ENCODE measurements at regions not wholly inside any gene's neighbourhood (a gene's known extent, or its start where the extent isn't known, plus 50 kb on each side); places are given as distances from the start of the nearest gene placed in this dataset.

GRCh38 chr12:4849795-4850345 is 59.8 kb upstream of the KCNA1 start:
- DNase-seq, result no peak
- Mint-ChIP-seq H3K4me1 (peaks cover 5 to 7% of the 10 kb centered on the region in 2 donors), H3K27ac (no peak overlapping the region), H3K9me3 (no peaks in the 10 kb centered on the region), H3K36me3 (peaks cover 2 to 4% of the 10 kb centered on the region in 2 donors), H3K4me3 (no peak overlapping the region), H3K27me3 (peaks cover 4 to 6% of the 10 kb centered on the region in 2 donors)
- no peak for ATAC-seq (replicated peaks)

- H3K4me3 Mint-ChIP-seq, result no peak overlapping the region
- DNase-seq, result no peak
- H3K27me3 Mint-ChIP-seq, result peaks cover 4 to 6% of the 10 kb centered on the region in 2 donors
- ATAC-seq (replicated peaks), result no peak
- H3K27ac Mint-ChIP-seq, result peak overlapping the region; percentile 28
- peaks cover 2 to 4% of the 10 kb centered on the region in 2 donors for H3K36me3 Mint-ChIP-seq
- no peaks in the 10 kb centered on the region for H3K9me3 Mint-ChIP-seq
- peaks cover 10 to 16% of the 10 kb centered on the region in 2 donors for H3K4me1 Mint-ChIP-seq
Observed at GRCh38 chr12:4850857-4851380, 58.8 kb upstream of the KCNA1 start.

GRCh38 chr12:4852308-4852707 is 57.4 kb upstream of the KCNA1 start:
- DNase-seq (no peak), ATAC-seq (replicated peaks) (no peak)
- Mint-ChIP-seq H3K27me3 (peaks cover 6 to 7% of the 10 kb centered on the region in 2 donors), H3K4me3 (no peak overlapping the region), H3K4me1 (peaks cover 10 to 15% of the 10 kb centered on the region in 2 donors), H3K9me3 (no peaks in the 10 kb centered on the region), H3K27ac (no peak overlapping the region), H3K36me3 (peaks cover under 1 to 1% of the 10 kb centered on the region in 2 donors)

- H3K4me1 Mint-ChIP-seq, result peaks cover 14 to 17% of the 10 kb centered on the region in 2 donors
- no peaks in the 10 kb centered on the region for H3K36me3 Mint-ChIP-seq
- DNase-seq (no peak), ATAC-seq (replicated peaks) (no peak)
- no peaks in the 10 kb centered on the region for H3K9me3 Mint-ChIP-seq
- peaks cover 9 to 10% of the 10 kb centered on the region in 2 donors for H3K27me3 Mint-ChIP-seq
- H3K4me3 Mint-ChIP-seq, result no peak overlapping the region
- H3K27ac Mint-ChIP-seq, result no peak overlapping the region
Observed at GRCh38 chr12:4852911-4853310, 56.8 kb upstream of the KCNA1 start.

- H3K4me1 Mint-ChIP-seq, result peaks cover 27 to 29% of the 10 kb centered on the region in 2 donors
- ATAC-seq (replicated peaks), result peak; percentile 78
- peaks cover 23 to 30% of the 10 kb centered on the region in 2 donors for H3K27me3 Mint-ChIP-seq
- peak; percentile 47 for DNase-seq
- H3K4me3 Mint-ChIP-seq, result no peak overlapping the region
- no peaks in the 10 kb centered on the region for H3K36me3 Mint-ChIP-seq
- H3K9me3 Mint-ChIP-seq, result no peaks in the 10 kb centered on the region
- no peak overlapping the region for H3K27ac Mint-ChIP-seq
Observed at GRCh38 chr12:4855121-4855924, 54.4 kb upstream of the KCNA1 start.

- ATAC-seq (replicated peaks), result no peak
- Mint-ChIP-seq H3K4me1 (peaks cover 27 to 29% of the 10 kb centered on the region in 2 donors), H3K27me3 (peaks cover 35 to 37% of the 10 kb centered on the region in 2 donors), H3K36me3 (no peaks in the 10 kb centered on the region), H3K4me3 (no peak overlapping the region), H3K27ac (no peak overlapping the region), H3K9me3 (no peaks in the 10 kb centered on the region)
- DNase-seq, result no peak
Observed at GRCh38 chr12:4856596-4856995, 53.1 kb upstream of the KCNA1 start.

GRCh38 chr12:4857472-4858291 is 52.0 kb upstream of the KCNA1 start:
- Mint-ChIP-seq H3K4me1 (peaks cover 28 to 29% of the 10 kb centered on the region in 2 donors), H3K27me3 (peaks cover 39 to 44% of the 10 kb centered on the region in 2 donors), H3K27ac (no peak overlapping the region), H3K9me3 (no peaks in the 10 kb centered on the region), H3K36me3 (no peaks in the 10 kb centered on the region), H3K4me3 (peak overlapping the region; percentile 59 to 73)
- ATAC-seq (replicated peaks), result peak; percentile 91 to 92
- DNase-seq, result peak; percentile 61

GRCh38 chr12:4858386-4858785 is 51.3 kb upstream of the KCNA1 start:
- H3K4me1 Mint-ChIP-seq, result peaks cover 28 to 29% of the 10 kb centered on the region in 2 donors
- no peaks in the 10 kb centered on the region for H3K9me3 Mint-ChIP-seq
- H3K4me3 Mint-ChIP-seq, result peak overlapping the region; percentile 59 to 73
- no peak overlapping the region for H3K27ac Mint-ChIP-seq
- no peaks in the 10 kb centered on the region for H3K36me3 Mint-ChIP-seq
- ATAC-seq (replicated peaks) (no peak), DNase-seq (no peak)
- peaks cover 45 to 51% of the 10 kb centered on the region in 2 donors for H3K27me3 Mint-ChIP-seq

GRCh38 chr12:4859478-4860210 is 50.1 kb upstream of the KCNA1 start:
- Mint-ChIP-seq H3K4me3 (no peak overlapping the region), H3K9me3 (no peaks in the 10 kb centered on the region), H3K36me3 (no peaks in the 10 kb centered on the region), H3K27ac (no peak overlapping the region), H3K4me1 (peaks cover 28 to 29% of the 10 kb centered on the region in 2 donors), H3K27me3 (peaks cover 47 to 59% of the 10 kb centered on the region in 2 donors)
- DNase-seq (no peak), ATAC-seq (replicated peaks) (peak in 1 of 2 donors; percentile 22)

Data from stimulated activated naive B cell treated with anti-CD40 and anti-IgM and Interleukin-4, amounts not matched to agents 10 μg/mL and 1 μg/mL and 100 μg/mL, for 72 hours (primary cell).